Kidney (tissue), 13 donors: ENCODE measurements at regions not wholly inside any gene's neighbourhood (a gene's known extent, or its start where the extent isn't known, plus 50 kb on each side); places are given as distances from the start of the nearest gene placed in this dataset.

Experiments used
- DNase-seq, 5 donors: peaks; one replicate each; pipeline ENCODE4 v3.0.0-alpha.2; 2013 to 2020
- FAIRE-seq: peaks from 2 replicates; lab custom pipeline; 2012; peaks lifted over from hg19 to GRCh38; lab: Jason Lieb, UNC
- H3K27ac ChIP-seq, 2 donors: one replicate each; pipeline ENCODE4 v1.7.0; 2013; ENCODE audit warnings: low read depth in 2 of 2, low read length in 2 of 2, inconsistent platforms in 1 of 2
- H3K27me3 ChIP-seq: one replicate; pipeline ENCODE4 v1.7.1; 2013; ENCODE audit warnings: low read length, inconsistent platforms; ENCODE audit not compliant: control insufficient read depth, insufficient read depth
- H3K36me3 ChIP-seq, 3 donors: one replicate each; pipeline versions ENCODE4 v1.7.0 to v1.7.1; 2013; ENCODE audit warnings: low read length in 3 of 3, control low read depth in 1 of 3, inconsistent platforms in 1 of 3; ENCODE audit not compliant: insufficient read depth in 3 of 3, control insufficient read depth in 2 of 3
- H3K4me1 ChIP-seq, 3 donors: one replicate each; pipeline versions ENCODE4 v1.7.0 to v1.7.1; 2013; ENCODE audit warnings: low read length in 3 of 3, inconsistent platforms in 1 of 3, low read depth in 1 of 3; ENCODE audit not compliant: control insufficient read depth in 2 of 3, insufficient read depth in 2 of 3
- H3K4me3 ChIP-seq, 3 donors: one replicate each; pipeline versions ENCODE4 v1.7.0 to v1.8.1; 2013; ENCODE audit warnings: low read length in 3 of 3, control low read depth in 1 of 3, inconsistent platforms in 1 of 3
- H3K9ac ChIP-seq, 3 donors: one replicate each; pipeline versions ENCODE4 v1.7.0 to v1.7.1; 2013; ENCODE audit warnings: low read length in 3 of 3, control low read depth in 1 of 3, inconsistent platforms in 1 of 3
- H3K9me3 ChIP-seq, 3 donors: one replicate each; pipeline versions ENCODE4 v1.7.0 to v1.7.1; 2013; ENCODE audit warnings: low read length in 3 of 3, control low read depth in 1 of 3, inconsistent platforms in 1 of 3; ENCODE audit not compliant: control insufficient read depth in 2 of 3, insufficient read depth in 1 of 3
- intact Hi-C: fragments of 100-400 bp; cut with DNase I; formaldehyde crosslinking; loops from one replicate; pipeline ENCODE4 v1.11.1; 2022
- TF ChIP-seq, protein P1 (sequence below): IDR thresholded peaks from 3 replicates; pipeline ENCODE4 v1.5.1; 2012; ENCODE audit warnings: mild to moderate bottlenecking, moderate library complexity, borderline replicate concordance; ENCODE audit not compliant: insufficient read depth; ENCODE audit errors: extremely low read depth
- donor health status: control.
- donor health status: control.
- donor health status: control.
- donor health status: control.
- donor health status: control.
- donor health status: DM: yes; HTN: yes; CAD: no.
- donor health status: Normal renal cell carcinoma (clear cell type).

DNA sequence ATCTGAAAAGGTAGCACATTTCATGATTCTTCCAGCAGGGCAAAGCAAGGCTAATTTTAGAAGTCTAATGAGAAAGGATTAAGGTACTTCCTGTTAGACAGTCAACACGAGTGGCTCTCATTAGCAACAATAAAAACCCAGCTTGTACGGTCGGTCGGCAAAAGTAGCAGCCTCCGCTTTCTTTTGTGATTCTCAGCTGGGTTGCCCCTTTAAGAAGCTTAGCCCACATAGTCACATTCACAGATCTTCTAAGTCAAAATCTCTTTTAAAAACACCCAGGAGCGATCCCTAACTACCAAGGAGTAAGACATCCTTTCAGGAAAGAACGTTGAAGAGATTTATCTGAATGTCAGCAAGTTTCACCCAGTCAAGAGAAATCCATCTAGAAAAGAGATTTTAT, 684.8 kb downstream of the DIAPH3 start:
- Histone ChIP-seq H3K9ac (no peak overlapping the region), H3K36me3 (no peaks in the 10 kb centered on the region), H3K4me3 (no peak overlapping the region), H3K4me1 (no peaks in the 10 kb centered on the region), H3K9me3 (no peaks in the 10 kb centered on the region), H3K27me3 (no peaks in the 10 kb centered on the region), H3K27ac (no peak overlapping the region)
- FAIRE-seq (no peak), DNase-seq (no peak)
- intact Hi-C loops = no loop called here
- TF ChIP-seq, protein P1, sequence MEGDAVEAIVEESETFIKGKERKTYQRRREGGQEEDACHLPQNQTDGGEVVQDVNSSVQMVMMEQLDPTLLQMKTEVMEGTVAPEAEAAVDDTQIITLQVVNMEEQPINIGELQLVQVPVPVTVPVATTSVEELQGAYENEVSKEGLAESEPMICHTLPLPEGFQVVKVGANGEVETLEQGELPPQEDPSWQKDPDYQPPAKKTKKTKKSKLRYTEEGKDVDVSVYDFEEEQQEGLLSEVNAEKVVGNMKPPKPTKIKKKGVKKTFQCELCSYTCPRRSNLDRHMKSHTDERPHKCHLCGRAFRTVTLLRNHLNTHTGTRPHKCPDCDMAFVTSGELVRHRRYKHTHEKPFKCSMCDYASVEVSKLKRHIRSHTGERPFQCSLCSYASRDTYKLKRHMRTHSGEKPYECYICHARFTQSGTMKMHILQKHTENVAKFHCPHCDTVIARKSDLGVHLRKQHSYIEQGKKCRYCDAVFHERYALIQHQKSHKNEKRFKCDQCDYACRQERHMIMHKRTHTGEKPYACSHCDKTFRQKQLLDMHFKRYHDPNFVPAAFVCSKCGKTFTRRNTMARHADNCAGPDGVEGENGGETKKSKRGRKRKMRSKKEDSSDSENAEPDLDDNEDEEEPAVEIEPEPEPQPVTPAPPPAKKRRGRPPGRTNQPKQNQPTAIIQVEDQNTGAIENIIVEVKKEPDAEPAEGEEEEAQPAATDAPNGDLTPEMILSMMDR = no peak

DNA sequence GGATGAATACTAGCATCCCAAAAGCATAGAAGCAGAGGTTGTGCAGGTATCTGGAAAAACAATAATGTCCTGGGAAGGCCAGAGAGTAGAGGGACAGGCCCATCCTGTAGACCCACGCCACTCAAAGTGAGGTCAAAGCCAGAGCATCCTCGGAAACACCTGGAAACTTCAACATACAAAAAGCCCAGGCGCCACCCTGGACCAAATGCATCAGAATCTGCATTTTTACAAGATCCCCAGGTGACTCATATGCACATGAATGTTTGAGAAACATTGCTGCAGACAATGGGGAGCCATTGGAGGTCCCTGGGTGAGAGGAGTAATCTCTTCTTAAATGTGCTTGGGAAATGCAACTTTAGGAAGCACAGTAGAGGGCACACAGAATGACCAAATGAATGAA, 684.1 kb downstream of the DIAPH3 start:
- intact Hi-C loops = no loop called here
- TF ChIP-seq, protein P1 = no peak
- Histone ChIP-seq H3K9me3 (no peaks in the 10 kb centered on the region), H3K27ac (no peak overlapping the region), H3K4me3 (no peak overlapping the region), H3K4me1 (no peaks in the 10 kb centered on the region), H3K9ac (no peak overlapping the region), H3K36me3 (no peaks in the 10 kb centered on the region), H3K27me3 (no peaks in the 10 kb centered on the region)
- FAIRE-seq (no peak), DNase-seq (no peak)

DNA sequence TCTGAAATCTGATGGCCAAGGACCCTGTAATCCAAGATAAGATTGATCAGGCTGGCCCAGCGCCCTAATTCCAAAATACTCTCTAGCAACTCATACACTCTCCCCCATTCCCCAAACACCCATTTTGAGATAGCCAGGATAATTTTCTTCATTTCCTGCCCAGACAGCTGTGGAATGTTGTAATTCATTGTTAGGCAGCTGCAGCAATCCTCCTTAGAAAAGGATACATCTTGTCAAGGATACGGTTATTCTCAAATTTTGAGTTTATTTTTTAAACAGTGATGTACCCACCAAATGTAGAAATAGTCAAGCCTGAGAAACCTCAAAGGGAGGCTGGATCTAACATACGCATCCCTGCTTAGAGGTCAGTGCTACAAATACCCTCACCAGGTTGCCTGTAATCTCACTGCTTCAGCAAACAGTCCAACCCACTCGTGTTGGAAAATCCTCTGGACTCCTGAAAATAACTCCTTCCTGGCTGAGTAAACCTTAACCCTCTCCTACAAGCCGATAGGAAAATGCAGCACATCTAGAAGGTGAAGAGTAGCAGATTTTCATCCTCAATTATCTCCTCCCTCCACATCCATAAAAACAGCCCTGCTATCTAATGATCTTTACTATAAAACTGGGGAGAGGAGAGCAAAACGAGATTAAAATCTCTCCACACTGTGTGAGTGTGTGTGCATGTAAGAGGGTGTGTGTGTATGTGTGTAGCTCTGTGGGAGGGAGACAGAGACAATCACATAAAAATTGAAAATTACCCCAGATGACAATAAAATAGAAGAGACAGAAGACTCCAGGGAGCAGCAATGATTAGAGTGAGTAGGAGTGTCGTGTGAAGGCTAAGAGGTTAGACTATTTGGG, 683.1 kb downstream of the DIAPH3 start:
- intact Hi-C loops = no loop called here
- TF ChIP-seq, protein P1 = no peak
- H3K36me3 ChIP-seq = no peaks in the 10 kb centered on the region
- H3K9ac ChIP-seq = no peak overlapping the region
- H3K27ac ChIP-seq = no peak overlapping the region
- no peak for FAIRE-seq
- DNase-seq = peak in 1 of 5 donors; percentile 42
- H3K4me1 ChIP-seq = no peaks in the 10 kb centered on the region
- no peaks in the 10 kb centered on the region for H3K9me3 ChIP-seq
- no peaks in the 10 kb centered on the region for H3K27me3 ChIP-seq
- H3K4me3 ChIP-seq = no peak overlapping the region
